ENCODE measurements at regions not wholly inside any gene's neighbourhood (a gene's known extent, or its start where the extent isn't known, plus 50 kb on each side); places are given as distances from the start of the nearest gene placed in this dataset.

GRCh38 chr1:190022709-190023108 lies 455.0 kb downstream of the BRINP3 start:
- DNase-seq (ENCODE audit: low spot score), result no peak
- TF ChIP-seq CTCF (IDR thresholded peaks at IDR 0.05; ENCODE audit: extremely low read depth, missing control alignments), result no peak

GRCh38 chr1:190029441-190029840 lies 448.2 kb downstream of the BRINP3 start:
- DNase-seq (ENCODE audit: low spot score), result no peak
- TF ChIP-seq CTCF (IDR thresholded peaks at IDR 0.05; ENCODE audit: extremely low read depth, missing control alignments), result no peak

GRCh38 chr1:190043655-190044054 lies 434.0 kb downstream of the BRINP3 start:
- TF ChIP-seq CTCF (IDR thresholded peaks at IDR 0.05; ENCODE audit: extremely low read depth, missing control alignments), result no peak
- no peak for DNase-seq (ENCODE audit: low spot score)

GRCh38 chr1:190046231-190046630 lies 431.4 kb downstream of the BRINP3 start:
- TF ChIP-seq CTCF (IDR thresholded peaks at IDR 0.05; ENCODE audit: extremely low read depth, missing control alignments), result no peak
- DNase-seq (ENCODE audit: low spot score), result no peak
